ENCODE measurements at regions not wholly inside any gene's neighbourhood (a gene's known extent, or its start where the extent isn't known, plus 50 kb on each side); places are given as distances from the start of the nearest gene placed in this dataset.

- peak; percentile 47 for DNase-seq
Measured at GRCh38 chr15:88312941-88313579, 56.5 kb upstream of the NTRK3 start.

DNA sequence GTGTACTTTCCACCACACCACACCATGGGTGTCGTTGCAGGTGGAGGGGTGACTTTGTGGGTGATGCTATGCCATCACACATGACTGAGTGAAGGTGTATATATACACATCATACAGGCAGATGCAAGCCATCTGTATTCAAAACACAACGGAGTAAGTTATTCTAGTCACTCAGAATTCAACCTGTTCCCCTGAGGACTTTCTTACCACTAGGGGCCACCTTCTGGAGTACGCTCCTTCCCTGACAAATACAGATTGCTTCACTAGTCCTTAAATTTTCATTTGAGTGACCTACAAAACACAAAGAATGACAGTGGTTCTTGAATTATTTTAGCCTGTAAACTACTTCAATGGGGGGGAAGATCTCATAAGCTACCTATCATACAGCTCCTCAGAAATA, 52.8 kb upstream of the NTRK3 start:
- DNase-seq, result no peak

DNA sequence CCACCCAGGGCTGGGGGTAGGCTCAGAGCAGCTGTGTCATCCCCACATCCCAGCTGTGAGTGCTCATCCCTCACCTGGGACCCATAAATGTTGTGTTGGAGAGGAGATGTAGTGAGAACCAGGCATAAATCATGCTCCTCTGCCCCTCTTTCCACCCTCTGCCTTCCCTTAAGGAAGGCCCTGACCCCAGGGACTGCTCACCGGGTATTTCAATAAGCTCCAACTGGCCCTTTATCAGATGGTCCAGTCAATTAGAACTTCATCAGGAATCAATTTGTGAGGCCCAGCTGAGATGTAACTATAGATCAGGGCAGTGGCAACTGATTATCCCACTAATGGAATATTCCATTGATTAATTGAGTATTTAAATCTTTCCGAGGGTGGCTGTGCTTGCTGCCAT, 50.8 kb upstream of the NTRK3 start:
- no peak for DNase-seq
